Lung (tissue), 11 donors: ENCODE measurements at regions not wholly inside any gene's neighbourhood (a gene's known extent, or its start where the extent isn't known, plus 50 kb on each side); places are given as distances from the start of the nearest gene placed in this dataset.

ENCODE experiments used
- ATAC-seq: fragments of 200-7000 bp; cut with Tn5 transposase; one replicate; pipeline ENCODE4 v1.9.1; 2020; ENCODE audit warnings: moderate number of reproducible peaks; ENCODE audit not compliant: insufficient read depth, low FRiP score
- DNase-seq, 3 donors: peaks; one replicate each; pipeline ENCODE4 v3.0.0-alpha.2; 2013 to 2017
- H3K27ac ChIP-seq, 2 donors: one replicate each; pipeline ENCODE4 v1.5.1; 2013; ENCODE audit warnings: mild to moderate bottlenecking in 2 of 2, moderate library complexity in 2 of 2, control low read depth in 1 of 2, inconsistent platforms in 1 of 2, low read depth in 1 of 2, low read length in 1 of 2
- H3K27me3 ChIP-seq, 3 donors: one replicate each; pipeline ENCODE4 v1.5.1; 2013; ENCODE audit warnings: low read length in 2 of 3; ENCODE audit not compliant: control insufficient read depth in 3 of 3, insufficient read depth in 3 of 3
- H3K36me3 ChIP-seq, 4 donors: one replicate each; pipeline ENCODE4 v1.5.1; 2013; ENCODE audit warnings: low read length in 4 of 4, mild to moderate bottlenecking in 1 of 4, moderate library complexity in 1 of 4; ENCODE audit not compliant: control insufficient read depth in 4 of 4, insufficient read depth in 4 of 4
- H3K4me1 ChIP-seq, 5 donors: one replicate each; pipeline ENCODE4 v1.5.1; 2013; ENCODE audit warnings: low read length in 5 of 5, mild to moderate bottlenecking in 2 of 5, moderate library complexity in 1 of 5; ENCODE audit not compliant: control insufficient read depth in 5 of 5, insufficient read depth in 5 of 5
- H3K4me3 ChIP-seq: one replicate; pipeline ENCODE4 v1.5.1; 2013; ENCODE audit warnings: mild to moderate bottlenecking, control low read depth, moderate library complexity
- H3K9ac ChIP-seq, 2 donors: one replicate each; pipeline ENCODE4 v1.5.1; 2013; ENCODE audit warnings: low read length in 2 of 2, control low read depth in 1 of 2; ENCODE audit not compliant: insufficient read depth in 1 of 2
- H3K9me3 ChIP-seq, 4 donors: one replicate each; pipeline ENCODE4 v1.5.1; 2013; ENCODE audit warnings: low read length in 3 of 4, mild to moderate bottlenecking in 1 of 4, moderate library complexity in 1 of 4; ENCODE audit not compliant: control insufficient read depth in 4 of 4, insufficient read depth in 3 of 4
- WGBS, 2 donors: extraction: QIAGEN DNeasy Blood & Tissue Kit; methylation state at CpG; one replicate each; pipeline ENCODE4 v1.1.7; 2013; 5-methylcytosine and 5-hydroxymethylcytosine counted together
- TF ChIP-seq, protein P1 (sequence below): IDR thresholded peaks from 2 replicates; pipeline ENCODE4 v1.5.1; 2012; ENCODE audit warnings: mild to moderate bottlenecking; ENCODE audit errors: control extremely low read depth, extremely low read depth
- donor health status: control.
- donor health status: control.
- donor health status: Bipolar disorder and iron deficiency.
- donor health status: healthy.
- donor health status: DM: yes; HTN: yes; CAD: no.

DNA sequence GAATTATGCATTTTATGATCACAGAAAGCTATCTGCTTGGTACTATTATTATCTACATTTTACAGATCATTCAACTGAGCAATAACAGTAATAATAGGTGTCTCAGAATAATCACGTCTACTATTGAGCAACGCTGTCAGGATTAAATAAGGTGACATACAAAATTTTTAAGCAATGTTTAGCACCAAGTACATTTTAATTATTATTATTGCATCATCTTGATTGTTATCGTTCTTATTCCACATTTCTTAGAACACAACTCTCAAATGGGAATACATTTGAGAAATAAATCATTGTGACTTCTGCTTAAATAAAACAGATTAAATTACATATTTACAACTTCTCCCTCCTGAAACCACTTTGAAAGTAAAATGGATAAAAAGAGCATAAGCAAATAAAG, 1083.5 kb upstream of the ADGRL3 start:
- no peak for ATAC-seq
- H3K27me3 ChIP-seq: no peaks in the 10 kb centered on the region
- no peak overlapping the region for H3K27ac ChIP-seq
- H3K4me3 ChIP-seq: no peak overlapping the region
- no peak overlapping the region for H3K9ac ChIP-seq
- no peaks in the 10 kb centered on the region for H3K9me3 ChIP-seq
- TF ChIP-seq, protein P1, sequence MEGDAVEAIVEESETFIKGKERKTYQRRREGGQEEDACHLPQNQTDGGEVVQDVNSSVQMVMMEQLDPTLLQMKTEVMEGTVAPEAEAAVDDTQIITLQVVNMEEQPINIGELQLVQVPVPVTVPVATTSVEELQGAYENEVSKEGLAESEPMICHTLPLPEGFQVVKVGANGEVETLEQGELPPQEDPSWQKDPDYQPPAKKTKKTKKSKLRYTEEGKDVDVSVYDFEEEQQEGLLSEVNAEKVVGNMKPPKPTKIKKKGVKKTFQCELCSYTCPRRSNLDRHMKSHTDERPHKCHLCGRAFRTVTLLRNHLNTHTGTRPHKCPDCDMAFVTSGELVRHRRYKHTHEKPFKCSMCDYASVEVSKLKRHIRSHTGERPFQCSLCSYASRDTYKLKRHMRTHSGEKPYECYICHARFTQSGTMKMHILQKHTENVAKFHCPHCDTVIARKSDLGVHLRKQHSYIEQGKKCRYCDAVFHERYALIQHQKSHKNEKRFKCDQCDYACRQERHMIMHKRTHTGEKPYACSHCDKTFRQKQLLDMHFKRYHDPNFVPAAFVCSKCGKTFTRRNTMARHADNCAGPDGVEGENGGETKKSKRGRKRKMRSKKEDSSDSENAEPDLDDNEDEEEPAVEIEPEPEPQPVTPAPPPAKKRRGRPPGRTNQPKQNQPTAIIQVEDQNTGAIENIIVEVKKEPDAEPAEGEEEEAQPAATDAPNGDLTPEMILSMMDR: no peak
- H3K4me1 ChIP-seq: no peaks in the 10 kb centered on the region
- no peak for DNase-seq
- WGBS, 2 donors: 85 to 89% methylated on average over 3 of the region's 3 CpGs
- H3K36me3 ChIP-seq: no peaks in the 10 kb centered on the region

DNA sequence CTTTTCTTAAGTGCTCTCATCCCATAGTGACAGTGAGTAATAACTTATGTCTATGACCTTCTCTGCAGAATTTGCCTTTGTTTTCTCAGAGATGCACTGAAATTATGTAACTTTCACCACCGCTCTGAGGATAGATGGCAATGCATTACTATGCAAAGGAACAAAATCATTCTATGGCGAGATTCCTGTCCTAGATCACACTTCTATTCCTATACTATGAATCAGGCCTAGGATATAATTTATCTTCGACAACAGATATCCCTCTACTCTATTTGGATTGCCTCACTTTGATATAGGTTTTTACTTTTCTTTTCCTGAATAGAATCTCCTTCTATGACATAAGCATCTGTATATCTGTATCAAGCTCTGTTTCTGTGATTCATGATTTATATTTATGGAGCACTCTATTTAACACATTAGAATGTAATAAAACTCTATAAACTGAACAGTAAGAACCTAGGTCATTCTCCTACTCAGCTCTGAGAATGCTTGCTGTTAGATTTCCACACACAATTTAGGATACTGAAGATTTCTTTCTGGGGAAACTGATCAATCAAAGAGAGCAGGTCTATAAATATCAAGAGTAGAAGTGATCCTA, 1082.3 kb upstream of the ADGRL3 start:
- no peaks in the 10 kb centered on the region for H3K36me3 ChIP-seq
- no peak for DNase-seq
- WGBS, 2 donors: 94 to 95% methylated on average over 3 of the region's 3 CpGs
- no peaks in the 10 kb centered on the region for H3K27me3 ChIP-seq
- ATAC-seq: no peak
- no peak overlapping the region for H3K4me3 ChIP-seq
- no peak overlapping the region for H3K9ac ChIP-seq
- no peaks in the 10 kb centered on the region for H3K4me1 ChIP-seq
- H3K9me3 ChIP-seq: no peaks in the 10 kb centered on the region
- TF ChIP-seq, protein P1: no peak
- no peak overlapping the region for H3K27ac ChIP-seq

DNA sequence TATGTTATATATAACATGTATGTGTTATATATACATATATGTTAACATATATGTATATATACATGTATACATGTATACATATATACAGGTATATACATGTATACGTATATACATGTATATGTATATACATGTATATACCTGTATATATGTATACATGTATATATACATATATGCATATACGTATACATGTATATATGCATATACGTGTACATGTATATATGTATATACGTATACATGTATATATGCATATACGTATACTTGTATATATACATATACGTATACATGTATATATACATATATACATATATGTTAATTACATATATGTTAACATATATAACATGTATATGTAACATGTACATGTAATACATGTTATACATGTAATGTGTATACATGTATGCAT, 1077.3 kb upstream of the ADGRL3 start:
- ATAC-seq (no peak), DNase-seq (no peak)
- WGBS, 2 donors: 85 to 96% methylated on average over 6 of the region's 6 CpGs
- Histone ChIP-seq H3K9me3 (no peaks in the 10 kb centered on the region), H3K4me3 (no peak overlapping the region), H3K4me1 (no peaks in the 10 kb centered on the region), H3K27me3 (no peaks in the 10 kb centered on the region), H3K27ac (no peak overlapping the region), H3K36me3 (no peaks in the 10 kb centered on the region), H3K9ac (no peak overlapping the region)
- TF ChIP-seq, protein P1: no peak

DNA sequence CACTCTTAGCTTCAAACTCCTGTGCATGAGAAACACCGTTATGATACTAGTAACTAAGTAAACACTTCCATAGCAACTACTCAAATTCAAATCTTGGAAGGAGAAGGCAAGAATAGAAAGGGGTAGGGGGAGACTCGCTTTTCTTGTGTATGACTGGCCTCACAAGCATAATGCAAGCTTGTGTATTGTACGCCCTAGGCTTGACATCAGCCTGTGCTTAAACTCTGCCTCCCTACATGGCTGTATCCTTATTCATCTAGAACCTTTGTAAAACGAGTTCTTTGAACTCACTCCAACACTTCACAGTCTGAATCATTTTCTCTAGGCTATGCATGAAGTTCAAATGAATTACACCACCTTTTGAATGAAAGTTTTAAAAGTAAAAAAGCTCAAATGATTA, 1071.2 kb upstream of the ADGRL3 start:
- H3K27me3 ChIP-seq: no peaks in the 10 kb centered on the region
- DNase-seq (no peak), ATAC-seq (no peak)
- H3K9ac ChIP-seq: no peak overlapping the region
- H3K4me1 ChIP-seq: no peaks in the 10 kb centered on the region
- TF ChIP-seq, protein P1: no peak
- no peak overlapping the region for H3K27ac ChIP-seq
- no peaks in the 10 kb centered on the region for H3K9me3 ChIP-seq
- no peak overlapping the region for H3K4me3 ChIP-seq
- H3K36me3 ChIP-seq: no peaks in the 10 kb centered on the region
- WGBS, 2 donors: 59 to 80% methylated on average over 4 of the region's 4 CpGs
